ENCODE measurements at regions not wholly inside any gene's neighbourhood (a gene's known extent, or its start where the extent isn't known, plus 50 kb on each side); places are given as distances from the start of the nearest gene placed in this dataset.

- TF ChIP-seq RAD21 (IDR thresholded peaks at IDR 0.05; ENCODE audit: low read depth) (no peak), CEBPB (IDR thresholded peaks at IDR 0.05) (no peak), YY1 (IDR thresholded peaks at IDR 0.05; ENCODE audit: low read depth) (no peak), EP300 (IDR thresholded peaks at IDR 0.05; ENCODE audit: borderline replicate concordance) (no peak), CREB1 (IDR thresholded peaks at IDR 0.05; ENCODE audit: low read depth) (no peak), FOXM1 (IDR thresholded peaks at IDR 0.05; ENCODE audit: borderline replicate concordance, low read depth) (no peak), NFIC (IDR thresholded peaks at IDR 0.05) (no peak), TAF1 (IDR thresholded peaks at IDR 0.05; ENCODE audit: low read depth) (no peak), TEAD4 (IDR thresholded peaks at IDR 0.05) (no peak)
- TF ChIP-seq, protein P1, sequence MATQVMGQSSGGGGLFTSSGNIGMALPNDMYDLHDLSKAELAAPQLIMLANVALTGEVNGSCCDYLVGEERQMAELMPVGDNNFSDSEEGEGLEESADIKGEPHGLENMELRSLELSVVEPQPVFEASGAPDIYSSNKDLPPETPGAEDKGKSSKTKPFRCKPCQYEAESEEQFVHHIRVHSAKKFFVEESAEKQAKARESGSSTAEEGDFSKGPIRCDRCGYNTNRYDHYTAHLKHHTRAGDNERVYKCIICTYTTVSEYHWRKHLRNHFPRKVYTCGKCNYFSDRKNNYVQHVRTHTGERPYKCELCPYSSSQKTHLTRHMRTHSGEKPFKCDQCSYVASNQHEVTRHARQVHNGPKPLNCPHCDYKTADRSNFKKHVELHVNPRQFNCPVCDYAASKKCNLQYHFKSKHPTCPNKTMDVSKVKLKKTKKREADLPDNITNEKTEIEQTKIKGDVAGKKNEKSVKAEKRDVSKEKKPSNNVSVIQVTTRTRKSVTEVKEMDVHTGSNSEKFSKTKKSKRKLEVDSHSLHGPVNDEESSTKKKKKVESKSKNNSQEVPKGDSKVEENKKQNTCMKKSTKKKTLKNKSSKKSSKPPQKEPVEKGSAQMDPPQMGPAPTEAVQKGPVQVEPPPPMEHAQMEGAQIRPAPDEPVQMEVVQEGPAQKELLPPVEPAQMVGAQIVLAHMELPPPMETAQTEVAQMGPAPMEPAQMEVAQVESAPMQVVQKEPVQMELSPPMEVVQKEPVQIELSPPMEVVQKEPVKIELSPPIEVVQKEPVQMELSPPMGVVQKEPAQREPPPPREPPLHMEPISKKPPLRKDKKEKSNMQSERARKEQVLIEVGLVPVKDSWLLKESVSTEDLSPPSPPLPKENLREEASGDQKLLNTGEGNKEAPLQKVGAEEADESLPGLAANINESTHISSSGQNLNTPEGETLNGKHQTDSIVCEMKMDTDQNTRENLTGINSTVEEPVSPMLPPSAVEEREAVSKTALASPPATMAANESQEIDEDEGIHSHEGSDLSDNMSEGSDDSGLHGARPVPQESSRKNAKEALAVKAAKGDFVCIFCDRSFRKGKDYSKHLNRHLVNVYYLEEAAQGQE (IDR thresholded peaks at IDR 0.05; ENCODE audit: low read depth) = no peak
- TF ChIP-seq, protein P2, sequence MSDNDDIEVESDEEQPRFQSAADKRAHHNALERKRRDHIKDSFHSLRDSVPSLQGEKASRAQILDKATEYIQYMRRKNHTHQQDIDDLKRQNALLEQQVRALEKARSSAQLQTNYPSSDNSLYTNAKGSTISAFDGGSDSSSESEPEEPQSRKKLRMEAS (IDR thresholded peaks at IDR 0.05) = no peak
Measured at GRCh38 chr6:6927521-6928361, 180.0 kb upstream of the RREB1 start.

Data from Ishikawa (cell line).